Sigmoid colon (tissue), 6 donors: ENCODE measurements at regions not wholly inside any gene's neighbourhood (a gene's known extent, or its start where the extent isn't known, plus 50 kb on each side); places are given as distances from the start of the nearest gene placed in this dataset.

Experiments
- DNase-seq: peaks from one replicate; pipeline ENCODE4 v3.0.0-alpha.2; 2019
- H3K27ac ChIP-seq, 4 donors: fragments of 200-600 bp; sonication (generic); one replicate each; pipeline ENCODE4 v1.5.1; 2016 to 2019; ENCODE audit warnings: mild to moderate bottlenecking in 1 of 4
- H3K27me3 ChIP-seq, 3 donors: fragments of 200-600 bp; sonication (generic); one replicate each; pipeline ENCODE4 v1.5.1; 2019; ENCODE audit warnings: mild to moderate bottlenecking in 1 of 3
- H3K36me3 ChIP-seq, 4 donors: fragments of 200-600 bp; sonication (generic); one replicate each; pipeline ENCODE4 v1.5.1; 2016 to 2019
- H3K4me1 ChIP-seq, 4 donors: fragments of 200-600 bp; sonication (generic); one replicate each; pipeline ENCODE4 v1.5.1; 2017 to 2019
- H3K4me3 ChIP-seq, 4 donors: fragments of 200-600 bp; sonication (generic); one replicate each; pipeline ENCODE4 v1.5.1; 2017 to 2019; ENCODE audit warnings: mild to moderate bottlenecking in 2 of 4, moderate library complexity in 1 of 4
- H3K9me3 ChIP-seq, 4 donors: fragments of 200-600 bp in 3 of 4; sonication (generic) in 3 of 4; one replicate each; pipeline versions ENCODE4 v1.5.1 to v1.6.1; 2013 to 2019
- EP300 ChIP-seq, 4 donors: sonication (generic); formaldehyde crosslinking; IDR thresholded peaks; one replicate each; pipeline ENCODE4 v1.6.1; 2017; ENCODE audit warnings: antibody characterized with exemption in 4 of 4
- POLR2A ChIP-seq, 2 donors: fragments of 450-650 bp; IDR thresholded peaks; one replicate each; pipeline ENCODE4 v1.6.1; 2016; ENCODE audit warnings: antibody characterized with exemption in 2 of 2, mild to moderate bottlenecking in 2 of 2, moderate library complexity in 2 of 2
- POLR2AphosphoS5 ChIP-seq, 4 donors: sonication (generic); formaldehyde crosslinking; IDR thresholded peaks; one replicate each; pipeline ENCODE4 v1.6.1; 2017; ENCODE audit warnings: antibody characterized with exemption in 4 of 4
- WGBS, 2 donors: extraction: QIAGEN DNeasy Blood & Tissue Kit; methylation state at CpG; one replicate each; pipeline ENCODE4 v1.1.7; 2013; 5-methylcytosine and 5-hydroxymethylcytosine counted together
- intact Hi-C: fragments of 100-400 bp; cut with DNase I; formaldehyde crosslinking; loops from one replicate; pipeline ENCODE4 v1.15.1; 2023
- TF ChIP-seq, protein P1 (sequence below), 4 experiments: fragments of 450-650 bp in 3 of 4; fragments of 200-600 bp in 1 of 4; IDR thresholded peaks; one replicate each; pipeline ENCODE4 v1.5.1; 2016 to 2019; ENCODE audit warnings: antibody characterized with exemption in 4 of 4, mild to moderate bottlenecking in 3 of 4, moderate library complexity in 2 of 4
- donor health status: healthy with polysubstance abuse.
- donor health status: healthy.

DNA sequence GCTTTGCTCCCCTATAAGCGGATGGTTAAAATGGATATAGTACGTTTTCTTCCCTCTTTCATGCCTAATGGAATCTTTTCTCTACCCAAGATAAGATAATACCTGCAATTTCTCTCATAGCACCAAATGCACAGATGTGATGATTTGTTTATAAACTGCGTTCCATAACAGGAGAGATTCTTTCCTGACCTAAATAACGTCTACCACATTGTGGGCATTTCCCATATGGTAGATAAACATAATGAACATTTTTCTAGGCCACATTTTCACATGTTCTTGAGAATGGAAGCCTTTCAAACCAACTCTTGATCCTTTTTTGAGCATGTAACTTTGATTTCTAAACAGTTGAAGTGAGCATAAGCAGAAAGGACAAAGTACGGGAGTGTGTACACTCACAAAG, 448.5 kb downstream of the CSNK1G3 start:
- TF ChIP-seq EP300 (IDR thresholded peaks at IDR 0.05) (no peak), POLR2AphosphoS5 (IDR thresholded peaks at IDR 0.05) (no peak), POLR2A (IDR thresholded peaks at IDR 0.05) (no peak)
- TF ChIP-seq, protein P1, sequence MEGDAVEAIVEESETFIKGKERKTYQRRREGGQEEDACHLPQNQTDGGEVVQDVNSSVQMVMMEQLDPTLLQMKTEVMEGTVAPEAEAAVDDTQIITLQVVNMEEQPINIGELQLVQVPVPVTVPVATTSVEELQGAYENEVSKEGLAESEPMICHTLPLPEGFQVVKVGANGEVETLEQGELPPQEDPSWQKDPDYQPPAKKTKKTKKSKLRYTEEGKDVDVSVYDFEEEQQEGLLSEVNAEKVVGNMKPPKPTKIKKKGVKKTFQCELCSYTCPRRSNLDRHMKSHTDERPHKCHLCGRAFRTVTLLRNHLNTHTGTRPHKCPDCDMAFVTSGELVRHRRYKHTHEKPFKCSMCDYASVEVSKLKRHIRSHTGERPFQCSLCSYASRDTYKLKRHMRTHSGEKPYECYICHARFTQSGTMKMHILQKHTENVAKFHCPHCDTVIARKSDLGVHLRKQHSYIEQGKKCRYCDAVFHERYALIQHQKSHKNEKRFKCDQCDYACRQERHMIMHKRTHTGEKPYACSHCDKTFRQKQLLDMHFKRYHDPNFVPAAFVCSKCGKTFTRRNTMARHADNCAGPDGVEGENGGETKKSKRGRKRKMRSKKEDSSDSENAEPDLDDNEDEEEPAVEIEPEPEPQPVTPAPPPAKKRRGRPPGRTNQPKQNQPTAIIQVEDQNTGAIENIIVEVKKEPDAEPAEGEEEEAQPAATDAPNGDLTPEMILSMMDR (IDR thresholded peaks at IDR 0.05): no peak
- H3K27ac ChIP-seq: no peak overlapping the region
- no peaks in the 10 kb centered on the region for H3K36me3 ChIP-seq
- intact Hi-C loops: no loop called here
- no peaks in the 10 kb centered on the region for H3K27me3 ChIP-seq
- no peaks in the 10 kb centered on the region for H3K4me1 ChIP-seq
- no peak overlapping the region for H3K4me3 ChIP-seq
- WGBS, 2 donors: 85 to 92% methylated on average over 5 of the region's 5 CpGs
- no peak for DNase-seq
- no peaks in the 10 kb centered on the region for H3K9me3 ChIP-seq

DNA sequence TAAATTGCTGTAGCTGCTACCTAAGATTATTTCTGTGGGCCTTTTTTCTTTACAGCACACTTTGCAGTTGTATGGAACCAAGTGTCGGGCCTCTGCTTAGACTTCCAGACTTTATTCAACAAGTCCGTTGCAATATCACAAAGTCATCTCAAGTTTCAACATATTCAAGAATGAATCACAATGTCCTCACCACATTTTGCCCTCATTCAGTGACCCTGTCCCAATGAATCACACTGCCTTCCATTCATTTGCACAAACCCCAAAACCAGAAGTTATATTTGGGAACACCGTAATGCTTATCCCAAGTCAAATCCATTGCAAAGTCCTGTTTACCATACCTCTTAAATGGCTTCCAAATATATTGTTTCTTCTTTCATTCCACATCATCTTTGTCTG, 439.6 kb downstream of the CSNK1G3 start:
- WGBS, 2 donors: 87 to 93% methylated on average over 3 of the region's 3 CpGs
- no peaks in the 10 kb centered on the region for H3K27me3 ChIP-seq
- intact Hi-C loops: no loop called here
- H3K4me3 ChIP-seq: no peak overlapping the region
- H3K27ac ChIP-seq: no peak overlapping the region
- H3K4me1 ChIP-seq: no peaks in the 10 kb centered on the region
- no peak for DNase-seq
- TF ChIP-seq POLR2AphosphoS5 (IDR thresholded peaks at IDR 0.05) (no peak), EP300 (IDR thresholded peaks at IDR 0.05) (no peak), POLR2A (IDR thresholded peaks at IDR 0.05) (no peak)
- TF ChIP-seq, protein P1 (IDR thresholded peaks at IDR 0.05): no peak
- H3K9me3 ChIP-seq: no peaks in the 10 kb centered on the region
- H3K36me3 ChIP-seq: no peaks in the 10 kb centered on the region

DNA sequence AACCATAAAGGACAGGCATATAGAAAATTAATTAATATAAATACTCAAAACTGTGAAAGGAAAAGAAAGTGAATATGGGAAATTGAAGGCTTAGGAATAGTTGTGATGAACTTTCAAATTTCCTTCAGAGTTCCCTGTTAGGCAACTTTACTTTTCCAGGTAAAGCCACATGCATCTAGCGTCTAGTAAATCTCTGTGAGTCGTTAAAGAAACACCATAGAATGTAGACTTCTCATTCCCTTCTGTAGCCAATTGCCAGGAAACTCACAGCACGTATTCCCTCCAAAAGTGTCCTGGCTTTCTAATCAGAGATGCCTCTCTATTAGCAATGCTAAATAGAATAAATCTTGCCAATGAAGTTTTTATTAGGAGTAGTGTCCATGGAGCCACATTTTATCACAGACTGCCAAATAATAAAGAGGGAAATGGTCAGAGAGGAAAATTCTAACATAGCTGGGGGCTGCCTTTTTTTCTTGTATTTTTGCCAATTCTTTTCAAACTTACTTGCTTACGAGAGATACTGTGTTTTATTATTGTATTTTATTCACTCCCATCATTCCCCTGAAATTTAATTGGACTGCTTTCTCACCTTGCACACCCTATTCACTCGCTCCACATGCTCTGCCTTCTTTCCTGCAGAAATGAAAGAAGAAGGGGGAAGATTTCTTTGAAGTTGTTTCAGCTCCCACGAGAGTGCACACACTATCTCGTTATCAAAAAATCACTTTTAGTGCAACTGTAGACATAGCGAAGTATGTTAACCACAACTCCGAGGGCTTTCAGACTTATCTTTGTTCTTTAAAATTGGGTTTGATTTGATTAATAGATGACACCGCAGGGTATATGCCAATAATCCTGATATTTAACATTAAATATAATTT, 439.0 kb downstream of the CSNK1G3 start:
- DNase-seq: no peak
- H3K27me3 ChIP-seq: no peaks in the 10 kb centered on the region
- H3K9me3 ChIP-seq: no peaks in the 10 kb centered on the region
- H3K36me3 ChIP-seq: no peaks in the 10 kb centered on the region
- TF ChIP-seq, protein P1 (IDR thresholded peaks at IDR 0.05): no peak
- WGBS, 2 donors: 86 to 90% methylated on average over 10 of the region's 10 CpGs
- intact Hi-C loops: no loop called here
- no peak overlapping the region for H3K27ac ChIP-seq
- H3K4me1 ChIP-seq: no peaks in the 10 kb centered on the region
- no peak overlapping the region for H3K4me3 ChIP-seq

DNA sequence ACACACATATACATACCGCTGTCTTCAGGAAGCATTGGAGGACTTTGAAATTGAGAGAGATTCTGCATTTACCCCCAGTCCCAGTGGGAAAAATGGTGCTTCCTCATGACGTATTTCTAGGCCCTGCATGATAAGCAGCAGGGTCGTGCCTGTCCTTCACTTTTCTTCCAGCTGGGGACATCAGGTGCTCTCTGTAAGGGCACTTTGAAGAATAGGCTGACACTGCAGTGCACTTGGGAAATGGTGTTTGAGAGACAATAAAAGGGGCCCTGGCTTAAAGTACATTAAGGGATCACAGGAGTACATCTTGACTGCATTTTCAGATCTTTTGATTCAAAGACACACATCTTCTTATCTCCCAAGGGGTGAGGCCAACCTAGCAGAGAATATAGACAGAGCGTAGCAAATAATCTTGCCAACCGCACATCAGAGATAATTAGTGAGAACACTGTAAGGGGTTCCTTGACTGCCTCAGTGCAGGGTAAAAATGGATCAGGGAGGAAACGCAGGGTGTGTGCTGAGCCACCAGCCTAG, 437.9 kb downstream of the CSNK1G3 start:
- Histone ChIP-seq H3K4me1 (no peaks in the 10 kb centered on the region), H3K36me3 (no peaks in the 10 kb centered on the region), H3K4me3 (no peak overlapping the region), H3K27me3 (no peaks in the 10 kb centered on the region), H3K27ac (no peak overlapping the region), H3K9me3 (no peaks in the 10 kb centered on the region)
- intact Hi-C loops: no loop called here
- TF ChIP-seq POLR2A (IDR thresholded peaks at IDR 0.05) (no peak), EP300 (IDR thresholded peaks at IDR 0.05) (no peak), POLR2AphosphoS5 (IDR thresholded peaks at IDR 0.05) (no peak)
- TF ChIP-seq, protein P1 (IDR thresholded peaks at IDR 0.05): no peak
- no peak for DNase-seq
- 83 to 93% methylated on average over 6 of the region's 6 CpGs for WGBS, 2 donors
